ENCODE measurements at regions not wholly inside any gene's neighbourhood (a gene's known extent, or its start where the extent isn't known, plus 50 kb on each side); places are given as distances from the start of the nearest gene placed in this dataset.

- TF ChIP-seq CTCF (IDR thresholded peaks at IDR 0.05) (no peak), POLR2A (IDR thresholded peaks at IDR 0.05) (no peak)
Observed at GRCh38 chr7:25304691-25305090, 76.4 kb upstream of the NPVF start.

Data from breast epithelium (tissue), 3 donors.